Ishikawa (cell line): ENCODE measurements at regions not wholly inside any gene's neighbourhood (a gene's known extent, or its start where the extent isn't known, plus 50 kb on each side); places are given as distances from the start of the nearest gene placed in this dataset.

Experiments
- CEBPB ChIP-seq: IDR thresholded peaks from 2 replicates; pipeline ENCODE4 v1.6.1; 2012
- CREB1 ChIP-seq: IDR thresholded peaks from 2 replicates; pipeline ENCODE4 v1.6.1; 2012; ENCODE audit warnings: low read depth
- EGR1 ChIP-seq: IDR thresholded peaks from 2 replicates; pipeline ENCODE4 v1.6.1; 2012
- EP300 ChIP-seq: IDR thresholded peaks from 2 replicates; pipeline ENCODE4 v1.6.1; 2012; ENCODE audit warnings: borderline replicate concordance
- FOXM1 ChIP-seq: IDR thresholded peaks from 2 replicates; pipeline ENCODE4 v1.6.1; 2012; ENCODE audit warnings: low read depth, borderline replicate concordance
- MAX ChIP-seq: IDR thresholded peaks from 2 replicates; pipeline ENCODE4 v1.6.1; 2012
- NFIC ChIP-seq: IDR thresholded peaks from 2 replicates; pipeline ENCODE4 v1.6.1; 2012
- RAD21 ChIP-seq: IDR thresholded peaks from 2 replicates; pipeline ENCODE4 v1.6.1; 2012; ENCODE audit warnings: low read depth
- TAF1 ChIP-seq: IDR thresholded peaks from 2 replicates; pipeline ENCODE4 v1.6.1; 2012; ENCODE audit warnings: low read depth, mild to moderate bottlenecking
- TCF12 ChIP-seq: IDR thresholded peaks from 2 replicates; pipeline ENCODE4 v1.6.1; 2012; ENCODE audit warnings: low read depth
- TEAD4 ChIP-seq: IDR thresholded peaks from 2 replicates; pipeline ENCODE4 v1.6.1; 2012
- USF1 ChIP-seq: IDR thresholded peaks from 2 replicates; pipeline ENCODE4 v1.6.1; 2012
- YY1 ChIP-seq: IDR thresholded peaks from 2 replicates; pipeline ENCODE4 v1.6.1; 2012; ENCODE audit warnings: low read depth
- ZBTB7A ChIP-seq: IDR thresholded peaks from 2 replicates; pipeline ENCODE4 v1.6.1; 2012; ENCODE audit warnings: low read depth
- TF ChIP-seq, protein P1 (sequence below): IDR thresholded peaks from 2 replicates; pipeline ENCODE4 v1.6.1; 2012; ENCODE audit warnings: low read depth, mild to moderate bottlenecking

DNA sequence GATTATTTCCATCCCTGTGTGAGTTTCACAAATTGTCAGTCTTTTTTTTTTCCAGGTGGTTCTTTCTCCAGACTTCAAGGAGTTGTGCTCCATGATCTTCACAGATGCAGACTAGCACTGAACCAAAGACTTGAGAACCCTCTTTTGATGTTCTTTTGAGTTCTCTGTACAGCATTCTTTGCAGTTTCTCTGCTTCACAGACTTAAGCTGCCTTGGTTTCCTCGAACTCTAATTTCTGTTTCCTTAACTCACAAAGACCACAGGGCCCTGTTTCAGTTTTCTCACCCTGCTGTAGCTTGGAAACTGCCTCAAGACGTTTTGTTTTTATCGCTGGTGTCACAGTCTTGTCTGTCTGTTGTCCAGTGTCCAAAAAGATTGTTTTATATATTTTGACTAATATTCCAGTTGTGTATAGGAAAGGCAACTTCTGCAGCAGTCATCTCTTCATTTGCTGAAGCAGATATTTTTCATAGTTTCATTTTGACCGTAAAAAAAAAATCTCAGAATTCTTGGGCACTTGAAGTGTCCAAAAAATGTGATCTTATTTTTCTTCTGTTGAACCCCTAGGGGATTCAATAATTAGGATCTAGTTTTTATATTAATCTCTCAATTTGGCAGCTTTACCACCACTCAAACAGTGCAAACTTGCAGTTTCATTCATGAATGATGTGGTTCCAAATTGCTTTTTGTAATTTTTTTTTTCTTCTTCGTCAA, 97.0 kb upstream of the MC4R start:
- TF ChIP-seq TCF12 = no peak
- TF ChIP-seq EP300 = no peak
- no peak for TF ChIP-seq RAD21
- TF ChIP-seq TEAD4 = no peak
- TF ChIP-seq NFIC = no peak
- TF ChIP-seq USF1 = no peak
- no peak for TF ChIP-seq CEBPB
- TF ChIP-seq FOXM1 = no peak
- no peak for TF ChIP-seq ZBTB7A
- no peak for TF ChIP-seq CREB1
- no peak for TF ChIP-seq YY1
- no peak for TF ChIP-seq MAX
- no peak for TF ChIP-seq EGR1
- TF ChIP-seq, protein P1, sequence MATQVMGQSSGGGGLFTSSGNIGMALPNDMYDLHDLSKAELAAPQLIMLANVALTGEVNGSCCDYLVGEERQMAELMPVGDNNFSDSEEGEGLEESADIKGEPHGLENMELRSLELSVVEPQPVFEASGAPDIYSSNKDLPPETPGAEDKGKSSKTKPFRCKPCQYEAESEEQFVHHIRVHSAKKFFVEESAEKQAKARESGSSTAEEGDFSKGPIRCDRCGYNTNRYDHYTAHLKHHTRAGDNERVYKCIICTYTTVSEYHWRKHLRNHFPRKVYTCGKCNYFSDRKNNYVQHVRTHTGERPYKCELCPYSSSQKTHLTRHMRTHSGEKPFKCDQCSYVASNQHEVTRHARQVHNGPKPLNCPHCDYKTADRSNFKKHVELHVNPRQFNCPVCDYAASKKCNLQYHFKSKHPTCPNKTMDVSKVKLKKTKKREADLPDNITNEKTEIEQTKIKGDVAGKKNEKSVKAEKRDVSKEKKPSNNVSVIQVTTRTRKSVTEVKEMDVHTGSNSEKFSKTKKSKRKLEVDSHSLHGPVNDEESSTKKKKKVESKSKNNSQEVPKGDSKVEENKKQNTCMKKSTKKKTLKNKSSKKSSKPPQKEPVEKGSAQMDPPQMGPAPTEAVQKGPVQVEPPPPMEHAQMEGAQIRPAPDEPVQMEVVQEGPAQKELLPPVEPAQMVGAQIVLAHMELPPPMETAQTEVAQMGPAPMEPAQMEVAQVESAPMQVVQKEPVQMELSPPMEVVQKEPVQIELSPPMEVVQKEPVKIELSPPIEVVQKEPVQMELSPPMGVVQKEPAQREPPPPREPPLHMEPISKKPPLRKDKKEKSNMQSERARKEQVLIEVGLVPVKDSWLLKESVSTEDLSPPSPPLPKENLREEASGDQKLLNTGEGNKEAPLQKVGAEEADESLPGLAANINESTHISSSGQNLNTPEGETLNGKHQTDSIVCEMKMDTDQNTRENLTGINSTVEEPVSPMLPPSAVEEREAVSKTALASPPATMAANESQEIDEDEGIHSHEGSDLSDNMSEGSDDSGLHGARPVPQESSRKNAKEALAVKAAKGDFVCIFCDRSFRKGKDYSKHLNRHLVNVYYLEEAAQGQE = no peak
- no peak for TF ChIP-seq TAF1

GRCh38 chr18:60471652-60472051, 99.1 kb upstream of the MC4R start:
- TF ChIP-seq, protein P1 = no peak
- TF ChIP-seq RAD21 = no peak
- no peak for TF ChIP-seq NFIC
- TF ChIP-seq CEBPB = no peak
- TF ChIP-seq YY1 = no peak
- no peak for TF ChIP-seq TAF1
- no peak for TF ChIP-seq MAX
- TF ChIP-seq FOXM1 = no peak
- no peak for TF ChIP-seq TEAD4
- TF ChIP-seq EP300 = no peak
- TF ChIP-seq ZBTB7A = no peak
- no peak for TF ChIP-seq EGR1
- TF ChIP-seq TCF12 = no peak
- no peak for TF ChIP-seq USF1

- TF ChIP-seq RAD21 (no peak), FOXM1 (no peak), MAX (no peak), EP300 (no peak), ZBTB7A (no peak), CEBPB (no peak), EGR1 (no peak), USF1 (no peak), CREB1 (no peak), TEAD4 (no peak), YY1 (no peak), TAF1 (no peak), NFIC (no peak)
- TF ChIP-seq, protein P1 = no peak
Measured at GRCh38 chr18:60485201-60485600, 112.6 kb upstream of the MC4R start.

DNA sequence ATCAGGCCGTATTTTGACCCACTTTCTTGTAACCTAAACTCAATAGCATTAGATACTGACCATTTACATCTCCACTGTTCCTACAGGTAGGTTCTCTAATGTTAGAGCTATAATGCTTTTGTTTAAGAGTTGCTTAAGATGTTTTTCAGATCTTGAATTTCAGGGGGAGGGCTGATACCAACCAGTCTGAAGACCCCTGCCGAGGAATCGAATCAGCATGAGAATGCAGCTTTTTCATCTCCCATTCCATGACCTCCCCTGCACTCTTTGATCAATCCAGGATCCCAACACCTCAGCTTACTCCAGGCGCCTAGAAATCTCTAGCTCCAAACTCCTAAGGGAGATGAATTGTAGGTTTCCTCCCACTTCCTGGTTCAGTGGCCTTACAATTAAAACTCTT, 120.5 kb upstream of the MC4R start:
- TF ChIP-seq TCF12 = no peak
